ENCODE measurements at regions not wholly inside any gene's neighbourhood (a gene's known extent, or its start where the extent isn't known, plus 50 kb on each side); places are given as distances from the start of the nearest gene placed in this dataset.

DNA sequence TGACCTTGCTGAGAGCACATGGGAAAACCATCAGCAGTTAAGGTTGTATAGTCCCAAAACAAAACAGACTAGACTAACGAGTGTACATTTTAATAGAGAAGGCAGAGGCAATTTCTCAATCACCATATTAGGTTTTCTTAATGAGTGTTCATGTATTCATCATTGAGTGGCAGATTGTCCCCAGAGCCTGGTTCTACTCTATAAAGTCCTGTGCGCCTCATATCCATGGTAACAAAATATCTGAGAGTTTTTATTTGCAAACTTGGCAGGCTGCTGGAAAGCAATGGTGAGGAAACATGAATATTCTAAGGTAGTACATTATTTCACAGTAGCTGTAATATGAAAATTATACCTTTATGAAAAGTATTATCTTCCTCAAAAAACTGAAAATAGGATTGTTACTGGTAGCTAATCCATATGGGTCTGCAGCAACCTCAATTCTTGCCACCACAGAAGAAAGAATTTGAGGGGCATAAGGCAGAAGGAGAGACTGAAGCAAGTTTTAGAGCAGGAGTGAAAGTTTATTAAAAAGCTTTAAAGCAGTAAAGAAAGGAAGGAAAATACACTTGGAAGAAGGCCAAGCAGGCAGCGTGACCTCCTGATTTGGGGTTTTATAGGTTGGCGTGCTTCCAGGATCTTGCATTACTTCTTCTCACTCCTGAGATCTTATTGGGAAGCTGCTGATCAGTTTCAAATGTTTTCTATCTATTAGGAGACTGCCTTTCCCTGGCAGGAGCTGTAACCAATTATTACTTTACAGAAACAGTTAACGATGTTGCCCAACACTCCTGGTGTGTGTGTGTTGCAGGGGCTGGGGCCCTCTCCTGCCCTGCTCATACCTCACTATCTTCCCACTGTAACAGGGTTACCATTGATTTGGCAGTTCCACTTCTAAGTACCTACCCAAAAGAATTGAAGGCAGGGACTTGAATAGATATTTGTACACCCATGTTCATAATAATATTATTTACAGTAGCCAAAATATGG, 154.0 kb upstream of the NUDT4 start:
- intact Hi-C loops (cut with DNase I): no loop called here
- no peak for DNase-seq
- TF ChIP-seq POLR2A (IDR thresholded peaks at IDR 0.05) (no peak), EP300 (IDR thresholded peaks at IDR 0.05) (no peak)
- TF ChIP-seq, protein P1, sequence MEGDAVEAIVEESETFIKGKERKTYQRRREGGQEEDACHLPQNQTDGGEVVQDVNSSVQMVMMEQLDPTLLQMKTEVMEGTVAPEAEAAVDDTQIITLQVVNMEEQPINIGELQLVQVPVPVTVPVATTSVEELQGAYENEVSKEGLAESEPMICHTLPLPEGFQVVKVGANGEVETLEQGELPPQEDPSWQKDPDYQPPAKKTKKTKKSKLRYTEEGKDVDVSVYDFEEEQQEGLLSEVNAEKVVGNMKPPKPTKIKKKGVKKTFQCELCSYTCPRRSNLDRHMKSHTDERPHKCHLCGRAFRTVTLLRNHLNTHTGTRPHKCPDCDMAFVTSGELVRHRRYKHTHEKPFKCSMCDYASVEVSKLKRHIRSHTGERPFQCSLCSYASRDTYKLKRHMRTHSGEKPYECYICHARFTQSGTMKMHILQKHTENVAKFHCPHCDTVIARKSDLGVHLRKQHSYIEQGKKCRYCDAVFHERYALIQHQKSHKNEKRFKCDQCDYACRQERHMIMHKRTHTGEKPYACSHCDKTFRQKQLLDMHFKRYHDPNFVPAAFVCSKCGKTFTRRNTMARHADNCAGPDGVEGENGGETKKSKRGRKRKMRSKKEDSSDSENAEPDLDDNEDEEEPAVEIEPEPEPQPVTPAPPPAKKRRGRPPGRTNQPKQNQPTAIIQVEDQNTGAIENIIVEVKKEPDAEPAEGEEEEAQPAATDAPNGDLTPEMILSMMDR (IDR thresholded peaks at IDR 0.05): no peak
- H3K27ac ChIP-seq: no peak overlapping the region
- H3K4me3 ChIP-seq: no peak overlapping the region
- no peaks in the 10 kb centered on the region for H3K36me3 ChIP-seq
- H3K27me3 ChIP-seq: no peaks in the 10 kb centered on the region
- H3K4me1 ChIP-seq (ENCODE audit: insufficient read depth): peaks cover 2% of the 10 kb centered on the region
- H3K9me3 ChIP-seq: no peaks in the 10 kb centered on the region
- WGBS, 3 donors: 42 to 46% (median 42%) methylated on average over 5 of the region's 5 CpGs

DNA sequence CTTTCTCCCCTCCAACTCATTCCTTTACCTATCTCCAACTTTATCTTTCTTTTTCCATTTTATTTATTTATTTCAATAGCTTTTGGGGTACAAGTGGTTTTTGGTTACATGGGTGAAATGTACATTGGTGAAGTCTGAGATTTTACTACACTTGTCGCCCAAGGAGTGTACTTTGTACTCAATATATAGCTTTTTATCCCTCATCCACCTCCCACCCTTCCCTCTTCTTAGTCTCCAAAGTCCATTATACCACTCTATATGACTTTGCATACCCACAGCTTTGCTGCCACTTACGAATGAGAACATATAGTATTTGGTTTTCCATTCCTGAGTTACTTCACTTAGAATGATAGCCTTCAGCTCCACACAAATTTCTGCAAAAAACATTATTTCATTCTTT, 152.6 kb upstream of the NUDT4 start:
- Histone ChIP-seq H3K27ac (no peak overlapping the region), H3K4me3 (no peak overlapping the region), H3K36me3 (no peaks in the 10 kb centered on the region), H3K4me1 (ENCODE audit: insufficient read depth) (peaks cover 2% of the 10 kb centered on the region), H3K27me3 (no peaks in the 10 kb centered on the region), H3K9me3 (no peaks in the 10 kb centered on the region)
- intact Hi-C loops (cut with DNase I): no loop called here
- 97 to 99% (median 97%) methylated on average over 2 of the region's 2 CpGs for WGBS, 3 donors
- TF ChIP-seq, protein P1 (IDR thresholded peaks at IDR 0.05): no peak
- TF ChIP-seq POLR2A (IDR thresholded peaks at IDR 0.05) (no peak), EP300 (IDR thresholded peaks at IDR 0.05) (no peak)
- DNase-seq: no peak

DNA sequence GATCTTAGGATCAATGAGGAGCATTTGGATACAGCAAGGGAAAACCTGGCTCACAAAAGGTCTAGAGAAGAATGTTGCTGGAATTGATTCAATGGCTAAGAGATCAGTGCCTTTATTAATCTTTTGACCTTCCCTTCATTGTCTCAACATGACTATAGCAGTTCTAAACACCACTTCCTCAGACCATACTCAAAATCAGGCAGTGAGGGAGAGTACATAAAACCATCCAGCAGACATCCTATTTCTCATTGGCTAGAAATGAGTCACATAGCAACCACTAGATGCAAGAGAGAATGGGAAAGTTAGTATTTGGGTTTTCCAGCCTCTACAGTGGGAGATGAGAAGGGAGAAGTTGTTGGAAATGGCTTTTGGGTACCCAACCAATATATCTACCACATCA, 151.4 kb upstream of the NUDT4 start:
- H3K27me3 ChIP-seq: no peaks in the 10 kb centered on the region
- H3K4me1 ChIP-seq (ENCODE audit: insufficient read depth): peaks cover 2% of the 10 kb centered on the region
- intact Hi-C loops (cut with DNase I): no loop called here
- DNase-seq: no peak
- H3K9me3 ChIP-seq: no peaks in the 10 kb centered on the region
- TF ChIP-seq EP300 (IDR thresholded peaks at IDR 0.05) (no peak), POLR2A (IDR thresholded peaks at IDR 0.05) (no peak)
- TF ChIP-seq, protein P1 (IDR thresholded peaks at IDR 0.05): no peak
- no peaks in the 10 kb centered on the region for H3K36me3 ChIP-seq
- no peak overlapping the region for H3K27ac ChIP-seq
- no peak overlapping the region for H3K4me3 ChIP-seq

DNA sequence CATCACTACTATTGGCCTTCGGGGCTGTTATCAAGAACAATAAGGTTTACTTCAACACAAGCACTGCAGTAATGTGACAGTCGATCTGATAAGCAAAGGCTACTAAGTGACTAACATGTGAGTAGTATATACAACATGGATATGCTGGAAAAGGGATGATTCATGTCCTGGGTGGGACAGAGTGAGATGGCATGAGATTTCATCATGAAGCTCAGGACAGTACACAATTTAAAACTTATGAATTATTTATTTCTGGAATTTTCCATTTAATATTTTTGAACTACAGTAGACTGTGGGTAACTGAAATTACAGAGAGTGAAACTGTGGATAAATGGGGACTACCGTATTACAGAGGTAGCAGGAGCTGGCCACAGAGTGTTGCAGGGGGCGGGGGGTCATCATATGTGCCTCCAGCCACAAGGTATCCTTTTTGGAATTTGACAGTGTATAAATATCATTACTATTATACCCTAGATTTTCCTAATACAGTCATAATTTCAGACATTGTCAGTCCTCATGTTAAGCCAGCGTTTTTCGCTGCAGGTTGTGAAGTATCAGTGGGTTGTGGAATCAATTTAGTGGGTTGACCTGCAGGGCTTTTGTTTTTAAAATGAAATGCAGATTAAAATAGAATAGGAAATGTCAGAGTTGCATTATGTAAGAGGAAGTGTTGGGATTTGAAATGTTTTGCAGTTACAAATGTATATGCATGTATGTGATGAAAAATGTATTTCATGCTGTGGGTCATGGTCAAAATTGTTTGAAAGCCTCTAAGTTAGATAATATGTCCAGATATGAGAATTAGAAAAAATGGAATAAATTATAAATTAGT, 148.0 kb upstream of the NUDT4 start:
- TF ChIP-seq, protein P1 (IDR thresholded peaks at IDR 0.05): no peak
- TF ChIP-seq POLR2A (IDR thresholded peaks at IDR 0.05) (no peak), EP300 (IDR thresholded peaks at IDR 0.05) (no peak)
- 77 to 88% (median 82%) methylated on average over 6 of the region's 6 CpGs for WGBS, 3 donors

More for the DNA sequence above, 148.0 kb upstream of the NUDT4 start:
- Histone ChIP-seq H3K9me3 (no peaks in the 10 kb centered on the region), H3K4me1 (ENCODE audit: insufficient read depth) (no peaks in the 10 kb centered on the region), H3K27ac (no peak overlapping the region), H3K27me3 (no peaks in the 10 kb centered on the region), H3K36me3 (no peaks in the 10 kb centered on the region), H3K4me3 (no peak overlapping the region)
- no peak for DNase-seq
- intact Hi-C loops (cut with DNase I): no loop called here

Data from ovary (tissue), 7 donors.